OCI-LY7 (cell line): ENCODE measurements at regions not wholly inside any gene's neighbourhood (a gene's known extent, or its start where the extent isn't known, plus 50 kb on each side); places are given as distances from the start of the nearest gene placed in this dataset.

ENCODE experiments used
- EZH2phosphoT487 ChIP-seq: fragments of 200-600 bp; sonication (generic); IDR thresholded peaks from 2 replicates; pipeline ENCODE4 v1.6.1; 2018; ENCODE audit warnings: low read depth, borderline replicate concordance, mild to moderate bottlenecking, mixed run types, antibody characterized with exemption, low read length, moderate library complexity, mixed read lengths
- TF ChIP-seq, protein P1 (sequence below): fragments of 200-600 bp; sonication (generic); conservative IDR thresholded peaks from 2 replicates; pipeline ENCODE4 v1.5.1; 2014; ENCODE audit warnings: mild to moderate bottlenecking, antibody characterized with exemption, low read length, moderate library complexity, mixed read lengths

GRCh38 chr22:33129621-33130020 is 71.4 kb upstream of the SYN3 start:
- no peak for TF ChIP-seq EZH2phosphoT487
- TF ChIP-seq, protein P1, sequence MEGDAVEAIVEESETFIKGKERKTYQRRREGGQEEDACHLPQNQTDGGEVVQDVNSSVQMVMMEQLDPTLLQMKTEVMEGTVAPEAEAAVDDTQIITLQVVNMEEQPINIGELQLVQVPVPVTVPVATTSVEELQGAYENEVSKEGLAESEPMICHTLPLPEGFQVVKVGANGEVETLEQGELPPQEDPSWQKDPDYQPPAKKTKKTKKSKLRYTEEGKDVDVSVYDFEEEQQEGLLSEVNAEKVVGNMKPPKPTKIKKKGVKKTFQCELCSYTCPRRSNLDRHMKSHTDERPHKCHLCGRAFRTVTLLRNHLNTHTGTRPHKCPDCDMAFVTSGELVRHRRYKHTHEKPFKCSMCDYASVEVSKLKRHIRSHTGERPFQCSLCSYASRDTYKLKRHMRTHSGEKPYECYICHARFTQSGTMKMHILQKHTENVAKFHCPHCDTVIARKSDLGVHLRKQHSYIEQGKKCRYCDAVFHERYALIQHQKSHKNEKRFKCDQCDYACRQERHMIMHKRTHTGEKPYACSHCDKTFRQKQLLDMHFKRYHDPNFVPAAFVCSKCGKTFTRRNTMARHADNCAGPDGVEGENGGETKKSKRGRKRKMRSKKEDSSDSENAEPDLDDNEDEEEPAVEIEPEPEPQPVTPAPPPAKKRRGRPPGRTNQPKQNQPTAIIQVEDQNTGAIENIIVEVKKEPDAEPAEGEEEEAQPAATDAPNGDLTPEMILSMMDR: no peak
